ENCODE measurements at regions not wholly inside any gene's neighbourhood (a gene's known extent, or its start where the extent isn't known, plus 50 kb on each side); places are given as distances from the start of the nearest gene placed in this dataset.

DNA sequence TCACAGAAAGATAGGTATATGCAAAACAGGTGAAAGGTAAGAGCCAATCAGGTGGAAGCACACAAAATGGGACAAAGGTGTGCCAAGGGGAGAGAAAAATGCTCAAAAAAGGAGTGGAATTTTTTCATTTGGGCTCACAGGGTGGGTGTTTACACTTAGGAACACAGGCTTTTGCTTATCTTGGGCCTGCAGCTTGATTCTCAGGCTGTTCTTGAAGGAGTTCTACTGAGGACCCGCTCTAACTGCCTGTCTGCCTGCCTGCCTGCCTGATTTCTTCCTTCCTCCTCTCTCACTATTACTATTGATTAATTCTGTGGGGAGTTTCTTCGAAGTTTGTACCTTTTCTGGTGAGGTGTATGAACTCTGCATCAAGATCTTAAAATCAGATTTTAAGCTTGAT lies 120.3 kb upstream of the CTSO start:
- TF ChIP-seq, protein P1, sequence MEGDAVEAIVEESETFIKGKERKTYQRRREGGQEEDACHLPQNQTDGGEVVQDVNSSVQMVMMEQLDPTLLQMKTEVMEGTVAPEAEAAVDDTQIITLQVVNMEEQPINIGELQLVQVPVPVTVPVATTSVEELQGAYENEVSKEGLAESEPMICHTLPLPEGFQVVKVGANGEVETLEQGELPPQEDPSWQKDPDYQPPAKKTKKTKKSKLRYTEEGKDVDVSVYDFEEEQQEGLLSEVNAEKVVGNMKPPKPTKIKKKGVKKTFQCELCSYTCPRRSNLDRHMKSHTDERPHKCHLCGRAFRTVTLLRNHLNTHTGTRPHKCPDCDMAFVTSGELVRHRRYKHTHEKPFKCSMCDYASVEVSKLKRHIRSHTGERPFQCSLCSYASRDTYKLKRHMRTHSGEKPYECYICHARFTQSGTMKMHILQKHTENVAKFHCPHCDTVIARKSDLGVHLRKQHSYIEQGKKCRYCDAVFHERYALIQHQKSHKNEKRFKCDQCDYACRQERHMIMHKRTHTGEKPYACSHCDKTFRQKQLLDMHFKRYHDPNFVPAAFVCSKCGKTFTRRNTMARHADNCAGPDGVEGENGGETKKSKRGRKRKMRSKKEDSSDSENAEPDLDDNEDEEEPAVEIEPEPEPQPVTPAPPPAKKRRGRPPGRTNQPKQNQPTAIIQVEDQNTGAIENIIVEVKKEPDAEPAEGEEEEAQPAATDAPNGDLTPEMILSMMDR (IDR thresholded peaks at IDR 0.05), result no peak
- no peak for TF ChIP-seq EZH2 (IDR thresholded peaks at IDR 0.05; ENCODE audit: borderline replicate concordance, insufficient read depth, low read depth, low read length, poor library complexity, severe bottlenecking)

All from B cell (primary cell).